ENCODE measurements at regions not wholly inside any gene's neighbourhood (a gene's known extent, or its start where the extent isn't known, plus 50 kb on each side); places are given as distances from the start of the nearest gene placed in this dataset.
"Not testable (repeated sequence)": the region's sequence is repeated elsewhere in the genome, so short reads cannot be mapped to it uniquely, and the experiment has no call there.

- H3F3A ChIP-seq (replicated peaks; ENCODE audit: low read depth); H3K4me1 ChIP-seq (ENCODE audit: insufficient read depth); ATAC-seq; H3K36me3 ChIP-seq (ENCODE audit: insufficient read depth); H3K27me3 ChIP-seq (ENCODE audit: insufficient read depth); H4K20me1 ChIP-seq (replicated peaks; ENCODE audit: insufficient read depth); H3K4me2 ChIP-seq; DNase-seq (ENCODE audit: low spot score); H3K36me3 Mint-ChIP-seq (ENCODE audit: low read depth); H3K4me3 Mint-ChIP-seq; H3K27me3 Mint-ChIP-seq (ENCODE audit: insufficient read depth, low read depth, poor library complexity); H3K79me2 ChIP-seq (replicated peaks; ENCODE audit: insufficient read depth); H3K27ac Mint-ChIP-seq; H3K9me2 ChIP-seq (ENCODE audit: insufficient read depth); H3K4me3 ChIP-seq; H3K4me1 Mint-ChIP-seq; H3K27ac ChIP-seq (ENCODE audit: low read depth); H2AFZ ChIP-seq: not testable (repeated sequence)
- peaks cover 31% of the 10 kb centered on the region for H3K9me3 Mint-ChIP-seq
Observed at GRCh38 chr16:88332921-88333825, 49.6 kb upstream of the ZNF469 start.
